HG03139 (cell line): ENCODE measurements at regions not wholly inside any gene's neighbourhood (a gene's known extent, or its start where the extent isn't known, plus 50 kb on each side); places are given as distances from the start of the nearest gene placed in this dataset.
"Not testable (repeated sequence)": the region's sequence is repeated elsewhere in the genome, so short reads cannot be mapped to it uniquely, and the experiment has no call there.

Source experiments
- ATAC-seq: cut with Tn5 transposase; IDR thresholded peaks from one replicate; pipeline ENCODE4 v1.9.1; 2021; ENCODE audit not compliant: unreplicated experiment

- no peak for ATAC-seq
Measured at GRCh38 chr15:98547741-98548138, 100.6 kb upstream of the IGF1R start.

- ATAC-seq = no peak
Measured at GRCh38 chr15:98548139-98548971, 100.0 kb upstream of the IGF1R start.

- ATAC-seq = no peak
Measured at GRCh38 chr15:98549003-98549402, 99.3 kb upstream of the IGF1R start.

GRCh38 chr15:98549741-98550140 is 98.6 kb upstream of the IGF1R start:
- no peak for ATAC-seq

GRCh38 chr15:98550363-98550762 is 98.0 kb upstream of the IGF1R start:
- not testable (repeated sequence) for ATAC-seq

GRCh38 chr15:98551936-98552562 is 96.3 kb upstream of the IGF1R start:
- no peak for ATAC-seq

GRCh38 chr15:98554272-98555172 is 93.8 kb upstream of the IGF1R start:
- ATAC-seq = no peak

GRCh38 chr15:98555173-98555515 is 93.2 kb upstream of the IGF1R start:
- ATAC-seq = no peak

GRCh38 chr15:98556321-98556720 is 92.0 kb upstream of the IGF1R start:
- no peak for ATAC-seq

GRCh38 chr15:98560338-98560737 is 88.0 kb upstream of the IGF1R start:
- ATAC-seq = no peak

- ATAC-seq = no peak
Measured at GRCh38 chr15:98561169-98561941, 87.0 kb upstream of the IGF1R start.

- ATAC-seq = no peak
Measured at GRCh38 chr15:98562331-98562937, 85.9 kb upstream of the IGF1R start.

- no peak for ATAC-seq
Measured at GRCh38 chr15:98565566-98565965, 82.8 kb upstream of the IGF1R start.

GRCh38 chr15:98567951-98568350 is 80.4 kb upstream of the IGF1R start:
- ATAC-seq = no peak

GRCh38 chr15:98568382-98569017 is 79.8 kb upstream of the IGF1R start:
- ATAC-seq = no peak

- no peak for ATAC-seq
Measured at GRCh38 chr15:98570119-98570518, 78.2 kb upstream of the IGF1R start.

- ATAC-seq = no peak
Measured at GRCh38 chr15:98580572-98580971, 67.8 kb upstream of the IGF1R start.

- no peak for ATAC-seq
Measured at GRCh38 chr15:98581715-98582114, 66.6 kb upstream of the IGF1R start.

GRCh38 chr15:98582900-98583554 is 65.3 kb upstream of the IGF1R start:
- no peak for ATAC-seq
